Amniotic stem cell (primary cell): ENCODE measurements at regions not wholly inside any gene's neighbourhood (a gene's known extent, or its start where the extent isn't known, plus 50 kb on each side); places are given as distances from the start of the nearest gene placed in this dataset.
"Not testable (repeated sequence)": the region's sequence is repeated elsewhere in the genome, so short reads cannot be mapped to it uniquely, and the experiment has no call there.

Experiments
- DNase-seq: peaks from one replicate; lab custom pipeline; 2025; lab: John Stamatoyannopoulos, UW

DNA sequence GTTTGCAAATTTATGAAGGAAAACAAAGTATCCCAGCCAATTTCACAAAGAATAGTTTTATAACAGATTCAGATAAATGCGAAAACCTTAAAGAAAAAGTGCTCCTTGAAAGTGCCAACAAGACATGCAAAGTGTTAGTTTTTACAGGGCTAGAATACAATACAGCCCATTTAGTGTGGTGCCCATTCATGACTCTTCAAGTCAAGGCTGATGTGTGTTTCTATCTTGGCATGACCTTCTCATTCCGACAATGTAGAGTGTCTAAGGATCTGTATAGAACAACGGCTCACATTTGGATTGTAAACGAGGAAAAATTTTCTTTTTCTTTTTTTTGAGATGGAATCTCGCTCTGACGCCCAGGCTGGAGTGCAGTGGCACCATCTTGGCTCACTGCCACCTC is 205.2 kb upstream of the SEMA6A start:
- DNase-seq: no peak

DNA sequence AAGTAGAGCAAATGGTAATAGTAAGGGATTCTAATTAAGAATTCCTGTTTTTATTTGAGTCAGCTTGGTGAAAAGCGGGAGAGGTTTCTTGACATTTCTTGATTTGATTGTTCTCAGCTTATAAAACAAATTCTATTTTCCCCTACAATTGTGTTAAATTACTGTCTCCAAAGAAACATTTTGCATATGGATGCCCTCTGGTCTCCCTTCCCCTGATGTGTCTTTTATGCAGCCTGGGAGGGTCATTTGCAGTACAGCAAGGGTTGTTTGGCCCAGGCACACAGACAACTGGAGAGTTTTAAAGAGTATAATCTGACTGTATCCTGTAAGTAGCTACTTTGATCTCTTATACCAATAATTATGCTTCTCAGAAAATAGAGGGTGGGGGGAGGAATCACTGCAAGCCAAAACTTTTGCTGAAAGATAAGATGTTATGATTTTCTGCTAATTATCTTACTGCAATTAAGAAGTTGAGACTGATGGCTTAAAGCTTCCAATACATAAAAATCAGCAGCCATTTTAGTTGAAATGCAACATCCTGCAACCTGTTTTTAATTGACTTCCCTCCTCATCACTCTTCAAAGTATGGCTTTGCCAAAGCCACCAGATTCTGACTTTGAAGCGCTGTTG is 204.1 kb upstream of the SEMA6A start:
- DNase-seq: no peak

DNA sequence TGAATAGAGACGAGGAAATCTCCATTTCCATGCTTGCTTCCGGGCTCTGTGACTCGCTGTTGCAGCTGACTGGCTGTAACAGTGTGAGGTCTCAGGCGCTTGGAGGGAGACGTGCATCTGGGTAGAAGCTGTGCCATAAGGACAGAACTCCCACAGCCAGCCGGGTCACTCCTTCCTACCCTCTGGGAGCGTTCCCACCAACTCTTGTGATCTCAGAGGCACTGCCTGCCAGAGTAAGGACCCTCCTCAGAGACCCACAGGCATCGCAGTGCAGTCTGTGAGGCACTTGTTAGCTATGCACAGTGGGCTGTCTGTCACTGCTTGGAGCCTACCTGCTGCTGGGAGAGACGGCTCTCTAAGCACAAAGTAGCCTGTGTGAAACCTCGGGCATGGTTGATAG is 203.4 kb upstream of the SEMA6A start:
- no peak for DNase-seq

DNA sequence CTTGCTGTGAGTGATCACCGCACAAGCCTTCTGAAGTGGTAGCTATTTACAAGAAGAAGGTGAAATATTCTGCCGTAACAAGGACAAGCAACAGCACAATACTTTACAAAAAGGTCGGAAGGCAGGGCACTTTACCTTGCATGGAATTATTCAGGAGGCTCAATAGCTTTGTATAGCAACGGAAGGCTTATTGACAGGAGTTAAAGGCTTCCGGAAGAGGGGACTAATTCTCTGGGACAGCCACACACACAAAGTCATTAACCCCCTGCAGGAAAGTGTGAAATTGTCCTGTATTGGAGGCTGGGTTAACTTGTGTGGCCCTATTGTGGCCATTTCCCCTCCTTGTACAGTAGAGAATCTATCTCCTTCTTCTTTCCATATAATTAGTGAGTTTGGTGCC is 199.3 kb upstream of the SEMA6A start:
- DNase-seq: no peak

DNA sequence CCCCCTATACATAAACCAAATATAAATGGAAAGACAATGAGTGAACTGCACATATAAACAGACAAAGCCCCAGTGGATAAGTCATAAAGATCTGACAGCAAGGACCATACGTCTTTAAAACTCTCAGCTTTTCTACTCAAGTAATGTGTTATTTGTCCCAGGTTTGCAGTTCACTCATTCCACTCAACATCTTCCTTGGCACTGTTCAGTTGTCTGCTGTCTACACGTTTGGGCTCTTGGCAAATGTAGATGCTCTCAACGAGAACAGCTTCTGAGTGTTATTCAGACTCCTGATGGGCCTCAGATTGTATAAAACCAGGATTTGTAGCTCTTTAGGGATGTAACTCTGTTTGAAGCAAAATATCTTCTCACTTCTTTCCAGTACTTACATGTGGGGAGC is 198.2 kb upstream of the SEMA6A start:
- DNase-seq: no peak

DNA sequence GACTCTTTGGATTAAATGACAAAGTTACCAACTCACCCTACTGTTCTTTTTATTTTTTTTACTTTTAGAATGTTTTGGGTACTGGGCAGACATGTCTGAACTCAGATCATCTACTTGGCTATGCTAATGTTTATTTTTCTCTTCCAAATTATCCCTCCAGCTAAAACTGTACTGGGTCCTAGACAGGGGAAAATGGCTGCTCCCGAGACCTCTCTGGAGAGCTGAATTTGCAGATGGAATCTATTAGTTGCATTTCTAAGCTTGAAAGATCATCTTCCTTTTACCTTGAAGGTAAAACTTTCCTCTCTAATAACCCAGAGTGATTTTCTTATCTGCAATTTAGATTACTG is 197.5 kb upstream of the SEMA6A start:
- DNase-seq: no peak

DNA sequence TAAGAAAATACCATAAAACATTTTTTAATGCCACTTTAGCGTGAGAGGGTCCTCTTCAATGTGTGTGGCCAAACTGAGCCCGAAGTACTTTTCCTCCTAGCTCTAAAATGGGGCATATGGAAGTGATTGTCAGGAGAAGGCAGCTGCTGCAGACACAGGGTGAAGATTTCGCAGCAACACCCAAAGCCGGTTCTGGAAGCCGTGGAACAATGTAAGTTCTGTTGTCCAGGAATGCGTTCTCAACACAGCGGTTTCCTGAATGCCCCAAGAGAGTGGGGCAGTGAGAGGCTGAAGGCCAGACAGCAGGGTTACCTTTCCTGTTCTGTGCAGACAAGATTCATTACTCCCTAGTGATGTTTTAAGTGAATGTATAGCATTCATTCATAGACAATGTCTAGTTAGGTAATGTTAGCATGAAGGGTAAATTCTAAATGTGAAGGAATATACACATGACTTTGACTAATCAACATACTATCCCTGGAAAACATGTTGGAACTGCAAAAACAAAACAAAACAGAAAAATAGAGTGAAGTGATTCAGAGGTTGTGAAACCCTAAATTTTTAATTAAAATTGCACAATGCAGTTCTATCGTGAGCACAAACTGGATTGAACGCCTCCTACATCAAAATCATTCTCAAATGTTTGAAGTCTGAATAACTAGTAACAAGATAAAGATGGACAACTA is 197.0 kb upstream of the SEMA6A start:
- DNase-seq: no peak

DNA sequence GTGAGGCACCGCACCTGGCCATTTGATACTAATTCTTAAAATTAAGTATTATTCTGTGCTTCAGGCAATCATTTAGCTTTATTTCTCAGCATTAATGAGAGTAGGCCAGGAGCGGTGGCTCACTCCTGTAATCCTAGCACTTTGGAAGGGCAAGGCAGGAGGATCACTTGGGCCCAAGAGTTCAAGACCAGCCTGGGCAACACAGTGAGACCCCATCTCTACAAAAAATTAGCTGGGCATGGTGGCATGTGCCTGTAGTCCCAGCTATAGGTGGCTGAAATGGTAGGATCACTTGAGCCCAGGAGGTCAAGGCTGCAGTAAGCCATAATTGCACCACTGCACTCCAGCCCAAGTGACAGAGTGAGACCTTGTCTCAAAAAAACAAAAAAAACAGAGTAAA is 195.3 kb upstream of the SEMA6A start:
- not testable (repeated sequence) for DNase-seq

DNA sequence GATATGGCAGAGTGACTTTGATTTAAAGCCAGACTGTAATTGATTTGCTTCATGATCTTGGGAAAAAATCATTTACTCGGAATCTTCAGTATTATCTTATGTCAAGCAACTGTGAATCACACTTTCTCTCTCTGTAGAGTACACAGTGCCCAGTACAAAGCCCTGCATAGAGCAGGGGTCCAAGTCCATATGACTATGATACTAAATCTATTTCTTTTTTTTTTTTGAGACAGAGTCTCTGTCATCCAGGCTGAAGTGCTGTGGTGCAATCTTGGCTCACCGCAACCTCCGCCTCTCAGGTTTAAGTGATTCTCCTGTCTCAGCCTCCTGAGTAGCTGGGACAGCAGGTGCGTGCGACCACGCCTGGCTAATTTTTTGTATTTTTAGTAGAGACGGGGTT is 194.8 kb upstream of the SEMA6A start:
- DNase-seq: no peak

DNA sequence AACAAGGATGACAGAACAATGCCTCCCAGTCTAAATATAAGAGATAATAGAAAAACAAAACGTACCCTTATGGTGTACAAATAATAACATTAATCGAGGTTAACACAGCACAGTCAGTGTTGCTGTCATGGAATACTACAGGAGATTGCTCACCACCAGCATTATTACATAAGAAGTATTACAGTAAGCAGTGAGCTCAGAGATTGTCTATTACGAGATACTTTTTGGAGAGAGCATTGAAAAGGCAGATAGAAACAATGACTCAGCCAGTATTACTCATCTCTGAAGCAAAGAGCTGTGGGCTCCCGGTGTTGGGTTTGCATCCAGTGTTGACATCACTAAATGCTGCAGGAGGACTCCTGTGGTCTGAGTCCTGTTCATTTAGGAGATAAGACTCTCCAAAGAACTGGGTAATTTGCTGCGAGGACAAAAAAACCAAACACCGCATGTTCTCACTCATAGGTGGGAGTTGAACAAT is 191.9 kb upstream of the SEMA6A start:
- no peak for DNase-seq

DNA sequence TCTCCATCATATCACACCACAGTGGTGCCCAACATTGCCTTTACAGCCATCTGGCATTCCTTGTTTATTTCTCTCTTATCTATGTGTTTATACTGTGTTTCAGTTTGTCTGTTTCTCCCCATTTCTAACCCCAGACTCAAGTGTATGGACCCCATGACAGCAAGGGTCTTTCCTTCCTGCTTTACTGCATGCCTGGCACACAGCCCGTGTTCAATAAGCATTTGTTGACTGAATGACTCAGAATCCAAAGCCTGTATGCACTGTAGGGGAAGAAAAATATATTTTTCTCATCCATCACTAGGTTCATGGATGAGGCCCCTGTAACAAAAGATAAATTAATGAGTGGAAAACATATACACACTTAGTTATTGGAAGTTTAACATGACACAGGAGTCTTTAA is 190.8 kb upstream of the SEMA6A start:
- no peak for DNase-seq

DNA sequence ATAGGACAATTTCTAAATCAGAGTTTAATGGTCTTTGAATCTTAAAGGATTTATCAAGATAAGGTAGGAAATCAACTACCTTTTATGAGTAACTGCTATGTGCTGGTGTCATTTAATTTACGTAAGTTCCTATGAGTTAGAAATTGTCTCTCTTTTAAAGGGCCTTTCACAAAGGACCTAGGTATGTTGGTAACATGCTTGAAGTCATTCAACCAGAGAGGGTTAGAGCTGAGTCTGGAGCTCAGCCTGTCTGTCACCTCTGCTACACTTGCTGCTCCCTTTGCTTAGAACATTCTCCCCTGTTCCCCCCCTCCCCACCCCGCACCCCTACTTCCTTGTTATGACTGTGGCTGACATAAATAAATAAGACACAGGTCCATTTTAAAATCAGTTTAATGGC is 190.3 kb upstream of the SEMA6A start:
- no peak for DNase-seq

DNA sequence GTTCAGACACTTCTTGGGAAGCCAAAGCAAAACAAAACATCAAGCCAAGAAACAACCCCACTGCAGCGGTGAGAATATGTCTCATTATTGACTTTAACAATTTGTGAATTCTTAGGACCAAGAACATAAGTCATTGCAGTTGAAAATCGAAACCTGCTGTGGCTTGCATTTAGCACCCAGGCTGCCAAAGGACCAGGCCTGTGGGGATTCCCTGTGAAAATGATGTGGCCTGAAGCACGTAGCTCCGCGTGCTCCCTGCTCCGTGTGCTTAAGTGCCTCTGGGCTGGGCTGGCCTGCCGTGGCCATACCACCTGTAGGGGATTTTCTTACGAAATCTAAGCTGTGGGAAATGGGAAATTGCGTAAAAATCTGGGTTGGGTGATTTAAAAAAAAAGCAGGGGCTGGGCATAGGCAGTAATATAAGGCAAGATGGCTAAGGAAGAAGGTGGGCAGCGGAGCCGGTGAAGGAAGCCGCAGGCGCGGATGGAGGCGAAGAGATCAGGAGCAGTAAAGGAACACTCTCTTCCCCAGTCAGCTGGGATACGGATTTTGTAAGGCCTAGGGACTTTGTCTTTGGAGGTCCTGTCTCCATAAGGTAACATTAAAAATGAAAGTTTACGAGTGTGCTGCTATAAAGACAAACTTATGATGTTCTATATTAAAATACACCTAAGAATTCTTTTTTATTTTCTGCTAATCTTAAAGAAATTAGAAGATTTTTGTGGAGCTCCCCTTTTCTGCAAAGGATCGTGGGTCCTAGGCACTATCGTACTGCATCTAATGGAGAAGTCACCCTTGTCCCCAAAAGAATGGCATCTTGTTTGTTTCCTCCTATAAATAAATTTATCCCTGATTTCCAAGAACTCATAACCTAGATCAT is 189.6 kb upstream of the SEMA6A start:
- no peak for DNase-seq

DNA sequence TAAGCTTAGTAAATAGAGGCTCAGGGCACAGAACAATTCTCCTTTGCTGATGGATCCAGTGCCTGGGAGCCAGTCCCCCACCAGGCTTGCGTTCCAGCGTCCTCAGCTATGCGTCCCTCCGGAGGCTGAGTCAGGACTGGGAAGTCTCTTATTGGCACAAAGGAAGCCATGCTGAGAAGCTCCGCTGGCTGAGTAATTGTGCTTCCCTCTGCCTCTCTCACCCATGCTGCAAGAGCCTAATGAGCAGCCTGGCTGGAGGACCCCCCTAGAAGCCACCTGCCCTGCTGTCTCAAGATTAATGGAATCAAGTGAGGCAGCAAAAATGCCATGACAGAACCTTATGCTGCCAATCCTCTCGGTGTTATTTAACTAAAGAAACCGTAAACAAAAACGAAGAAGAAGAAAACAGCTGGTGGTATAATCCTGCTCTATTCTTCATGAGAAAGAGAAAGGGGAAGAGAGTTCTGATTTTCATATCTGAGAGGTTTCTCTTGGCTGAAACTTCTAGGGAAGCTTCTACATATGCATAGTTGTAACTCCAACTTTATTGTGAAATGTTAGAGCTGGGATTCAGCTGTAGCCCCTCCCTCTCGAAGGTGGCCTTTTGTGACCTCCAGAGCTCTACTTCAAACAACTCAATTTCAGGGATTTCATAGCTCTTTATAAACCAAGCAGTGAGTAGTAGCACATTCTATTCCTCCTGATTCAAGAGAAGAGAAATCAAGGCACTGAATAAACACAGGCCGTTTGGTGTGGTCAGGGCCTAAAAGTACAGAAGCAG is 185.4 kb upstream of the SEMA6A start:
- DNase-seq: no peak

DNA sequence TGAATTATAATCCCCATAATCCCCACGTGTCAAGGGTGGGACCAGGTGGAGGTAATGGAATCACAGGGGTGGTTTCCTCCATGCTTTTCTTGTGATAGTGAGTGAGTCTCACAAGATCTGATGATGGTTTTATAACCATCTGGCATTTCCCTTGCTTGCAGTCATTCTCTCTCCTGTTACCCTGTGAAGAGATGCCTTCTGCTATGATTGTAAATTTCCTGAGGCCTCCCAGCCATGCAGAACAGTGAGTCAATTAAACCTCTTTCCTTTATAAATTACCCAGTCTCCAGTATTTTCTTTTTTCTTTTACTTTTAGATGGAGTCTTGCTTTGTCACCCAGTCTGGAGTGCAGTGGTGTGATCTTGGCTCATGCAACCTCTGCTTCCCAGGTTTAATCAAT is 182.7 kb upstream of the SEMA6A start:
- DNase-seq: no peak

DNA sequence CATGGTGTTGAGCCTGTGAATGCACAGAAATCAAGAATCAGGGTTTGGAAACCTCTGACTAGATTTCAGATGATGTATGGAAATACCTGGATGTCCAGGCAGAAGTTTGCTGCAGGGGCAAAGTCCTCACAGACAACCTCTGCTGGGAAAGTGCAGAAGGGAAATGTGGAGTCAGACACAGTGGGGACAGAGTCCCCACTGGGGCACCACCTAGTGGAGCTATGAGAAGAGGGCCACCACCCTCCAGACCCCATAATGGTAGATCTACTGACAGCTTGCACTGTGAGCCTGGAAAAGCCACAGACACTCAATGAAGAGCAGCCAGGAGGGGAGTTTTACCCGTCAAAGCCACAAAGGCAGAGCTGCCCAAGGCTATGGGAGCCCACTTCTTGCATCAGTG is 181.9 kb upstream of the SEMA6A start:
- DNase-seq: no peak

DNA sequence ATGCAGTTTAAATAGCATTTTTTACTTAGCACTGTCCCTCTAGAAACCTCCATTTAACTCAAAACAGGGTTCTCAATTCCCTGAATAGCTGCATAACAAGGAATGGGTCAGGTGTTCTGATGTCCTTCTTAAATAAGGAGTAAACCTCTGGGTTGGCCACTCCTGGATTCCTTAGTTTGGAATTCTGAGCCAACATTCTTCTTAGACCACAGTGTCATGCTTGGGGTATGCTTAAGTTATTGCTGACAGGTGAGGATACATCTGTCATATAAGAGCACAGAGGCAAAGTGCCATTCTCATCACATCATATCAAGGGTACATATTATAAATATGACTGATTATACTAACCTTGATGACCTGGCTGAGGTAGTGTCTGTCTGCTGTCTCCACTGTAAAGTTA is 179.9 kb upstream of the SEMA6A start:
- no peak for DNase-seq

DNA sequence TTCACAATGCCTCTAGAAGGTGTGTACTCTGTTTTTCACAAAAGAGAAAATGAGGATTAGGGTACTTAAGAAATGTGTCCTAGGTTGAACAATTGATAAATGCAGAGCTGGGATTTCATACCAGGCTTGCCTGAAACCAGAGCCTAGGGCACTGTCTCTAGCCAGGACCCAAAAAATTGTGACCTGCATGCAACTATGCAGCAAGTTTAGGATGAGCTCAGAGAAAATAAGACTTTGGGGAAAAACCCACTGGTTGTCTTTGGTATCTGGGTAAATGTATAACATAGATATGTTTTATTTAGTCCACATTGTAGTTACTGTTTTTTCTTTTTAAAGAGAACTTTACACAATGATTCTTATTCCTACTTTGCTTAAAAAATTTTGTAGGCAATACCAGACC is 177.1 kb upstream of the SEMA6A start:
- no peak for DNase-seq

DNA sequence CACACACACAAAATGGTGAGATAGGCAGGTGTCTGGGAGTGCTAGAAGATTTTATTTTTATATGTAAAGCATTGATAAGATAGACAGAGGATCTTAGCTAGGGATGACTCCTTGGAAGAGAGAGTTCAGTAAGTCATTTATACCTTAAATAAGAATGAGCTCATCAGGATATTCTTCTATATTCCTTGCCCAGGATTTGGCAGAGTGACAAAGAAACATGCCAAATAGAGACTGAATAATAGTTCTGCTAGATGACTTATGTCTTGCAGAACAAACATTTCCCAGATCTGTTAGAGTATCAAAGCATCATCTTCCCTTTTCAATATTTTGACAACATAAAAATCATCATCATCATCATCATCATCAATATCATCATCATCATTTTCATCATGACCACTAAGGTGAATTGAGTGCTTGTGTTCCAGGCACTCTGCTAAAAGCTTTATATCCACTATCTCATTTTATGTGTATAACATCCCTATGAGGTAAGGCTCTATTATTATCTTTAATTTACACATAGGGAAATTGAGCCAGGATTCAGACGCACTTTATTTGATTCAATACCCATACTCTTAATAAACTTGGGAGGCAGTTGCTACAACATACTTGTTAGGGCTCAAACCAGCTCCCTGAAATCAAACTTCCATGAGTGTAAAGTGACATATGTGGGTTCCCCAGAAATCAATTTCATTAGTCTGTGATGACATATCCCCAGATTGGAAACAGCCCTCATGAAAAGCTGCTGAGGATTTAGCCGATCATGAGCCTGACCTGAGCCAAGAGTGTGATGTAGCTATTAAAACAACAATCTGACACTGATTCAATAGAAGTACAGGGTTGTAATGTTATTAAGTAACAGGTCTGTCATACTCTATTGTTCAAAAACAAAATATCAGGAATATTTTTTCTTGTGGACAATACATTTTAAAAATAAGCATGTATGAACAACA is 176.3 kb upstream of the SEMA6A start:
- DNase-seq: no peak

DNA sequence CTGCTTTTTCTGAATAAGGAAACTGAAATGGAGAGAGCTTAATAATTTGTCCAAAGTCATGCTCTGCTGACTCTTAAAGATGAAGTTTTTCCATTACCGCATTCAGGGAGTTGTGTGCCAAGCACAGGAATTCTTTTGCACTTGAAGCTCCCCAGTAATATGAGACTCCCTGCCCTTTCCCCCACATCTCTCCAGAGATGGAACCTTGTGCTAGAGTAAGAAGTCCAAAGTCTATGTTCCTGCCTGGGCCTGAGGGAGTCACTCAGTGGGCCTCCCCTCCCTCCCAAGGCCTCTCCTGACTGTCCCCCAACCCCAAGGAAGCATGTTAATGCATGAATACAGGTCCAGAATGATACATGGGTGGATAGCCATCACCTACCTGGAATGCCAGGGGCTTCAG is 173.3 kb upstream of the SEMA6A start:
- DNase-seq: no peak

DNA sequence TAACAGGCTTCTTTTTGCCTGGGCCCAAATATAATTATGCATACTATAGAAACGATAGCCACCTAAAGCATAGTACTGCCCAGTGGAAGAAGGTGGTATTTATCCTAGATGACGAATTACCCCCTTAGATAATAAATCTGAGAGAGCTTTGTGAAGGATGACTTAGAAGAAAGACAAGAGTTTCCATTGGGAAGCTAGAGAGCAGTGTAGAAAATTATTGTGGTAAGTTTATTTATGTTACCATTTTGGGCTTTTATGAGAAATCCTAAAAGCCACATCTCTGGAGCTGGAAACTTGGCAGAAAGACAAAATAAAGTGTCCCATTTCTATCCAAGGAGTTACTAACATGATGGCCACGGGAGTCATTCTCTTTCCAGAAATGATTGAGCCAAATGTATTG is 172.0 kb upstream of the SEMA6A start:
- DNase-seq: no peak
